Ishikawa (cell line): ENCODE measurements at regions not wholly inside any gene's neighbourhood (a gene's known extent, or its start where the extent isn't known, plus 50 kb on each side); places are given as distances from the start of the nearest gene placed in this dataset.

Experiments used
- CEBPB ChIP-seq: IDR thresholded peaks from 2 replicates; pipeline ENCODE4 v1.6.1; 2012
- CREB1 ChIP-seq: IDR thresholded peaks from 2 replicates; pipeline ENCODE4 v1.6.1; 2012; ENCODE audit warnings: low read depth
- EGR1 ChIP-seq: IDR thresholded peaks from 2 replicates; pipeline ENCODE4 v1.6.1; 2012
- EP300 ChIP-seq: IDR thresholded peaks from 2 replicates; pipeline ENCODE4 v1.6.1; 2012; ENCODE audit warnings: borderline replicate concordance
- FOXM1 ChIP-seq: IDR thresholded peaks from 2 replicates; pipeline ENCODE4 v1.6.1; 2012; ENCODE audit warnings: low read depth, borderline replicate concordance
- NFIC ChIP-seq: IDR thresholded peaks from 2 replicates; pipeline ENCODE4 v1.6.1; 2012
- RAD21 ChIP-seq: IDR thresholded peaks from 2 replicates; pipeline ENCODE4 v1.6.1; 2012; ENCODE audit warnings: low read depth
- TAF1 ChIP-seq: IDR thresholded peaks from 2 replicates; pipeline ENCODE4 v1.6.1; 2012; ENCODE audit warnings: low read depth, mild to moderate bottlenecking
- TCF12 ChIP-seq: IDR thresholded peaks from 2 replicates; pipeline ENCODE4 v1.6.1; 2012; ENCODE audit warnings: low read depth
- TEAD4 ChIP-seq: IDR thresholded peaks from 2 replicates; pipeline ENCODE4 v1.6.1; 2012
- YY1 ChIP-seq: IDR thresholded peaks from 2 replicates; pipeline ENCODE4 v1.6.1; 2012; ENCODE audit warnings: low read depth
- ZBTB7A ChIP-seq: IDR thresholded peaks from 2 replicates; pipeline ENCODE4 v1.6.1; 2012; ENCODE audit warnings: low read depth
- TF ChIP-seq, protein P1 (sequence below): IDR thresholded peaks from 2 replicates; pipeline ENCODE4 v1.6.1; 2012; ENCODE audit warnings: low read depth, mild to moderate bottlenecking
- TF ChIP-seq, protein P2 (sequence below): IDR thresholded peaks from 2 replicates; pipeline ENCODE4 v1.6.1; 2012
- TF ChIP-seq, protein P3 (sequence below): IDR thresholded peaks from 2 replicates; pipeline ENCODE4 v1.6.1; 2012

DNA sequence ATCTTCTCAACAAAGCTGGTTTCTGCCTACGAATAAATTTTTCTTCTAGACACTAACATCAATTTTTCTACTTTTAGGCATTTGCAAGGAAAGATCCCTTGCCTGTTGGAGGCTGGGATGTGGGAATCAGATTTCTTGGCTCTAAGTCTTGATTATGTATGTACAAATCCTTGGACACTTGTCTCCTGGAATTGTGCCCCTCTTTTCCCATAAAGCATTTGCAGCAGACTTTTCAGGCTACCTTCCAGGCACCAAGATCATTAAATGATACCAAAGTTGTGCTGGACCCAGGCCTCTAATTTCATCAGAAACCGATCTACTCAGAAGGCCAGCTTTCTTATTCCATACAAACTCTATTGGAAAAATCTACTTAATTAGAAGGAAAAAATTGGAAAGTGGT is 339.5 kb upstream of the DIPK2B start:
- TF ChIP-seq EP300 (no peak), YY1 (no peak)
- TF ChIP-seq, protein P1, sequence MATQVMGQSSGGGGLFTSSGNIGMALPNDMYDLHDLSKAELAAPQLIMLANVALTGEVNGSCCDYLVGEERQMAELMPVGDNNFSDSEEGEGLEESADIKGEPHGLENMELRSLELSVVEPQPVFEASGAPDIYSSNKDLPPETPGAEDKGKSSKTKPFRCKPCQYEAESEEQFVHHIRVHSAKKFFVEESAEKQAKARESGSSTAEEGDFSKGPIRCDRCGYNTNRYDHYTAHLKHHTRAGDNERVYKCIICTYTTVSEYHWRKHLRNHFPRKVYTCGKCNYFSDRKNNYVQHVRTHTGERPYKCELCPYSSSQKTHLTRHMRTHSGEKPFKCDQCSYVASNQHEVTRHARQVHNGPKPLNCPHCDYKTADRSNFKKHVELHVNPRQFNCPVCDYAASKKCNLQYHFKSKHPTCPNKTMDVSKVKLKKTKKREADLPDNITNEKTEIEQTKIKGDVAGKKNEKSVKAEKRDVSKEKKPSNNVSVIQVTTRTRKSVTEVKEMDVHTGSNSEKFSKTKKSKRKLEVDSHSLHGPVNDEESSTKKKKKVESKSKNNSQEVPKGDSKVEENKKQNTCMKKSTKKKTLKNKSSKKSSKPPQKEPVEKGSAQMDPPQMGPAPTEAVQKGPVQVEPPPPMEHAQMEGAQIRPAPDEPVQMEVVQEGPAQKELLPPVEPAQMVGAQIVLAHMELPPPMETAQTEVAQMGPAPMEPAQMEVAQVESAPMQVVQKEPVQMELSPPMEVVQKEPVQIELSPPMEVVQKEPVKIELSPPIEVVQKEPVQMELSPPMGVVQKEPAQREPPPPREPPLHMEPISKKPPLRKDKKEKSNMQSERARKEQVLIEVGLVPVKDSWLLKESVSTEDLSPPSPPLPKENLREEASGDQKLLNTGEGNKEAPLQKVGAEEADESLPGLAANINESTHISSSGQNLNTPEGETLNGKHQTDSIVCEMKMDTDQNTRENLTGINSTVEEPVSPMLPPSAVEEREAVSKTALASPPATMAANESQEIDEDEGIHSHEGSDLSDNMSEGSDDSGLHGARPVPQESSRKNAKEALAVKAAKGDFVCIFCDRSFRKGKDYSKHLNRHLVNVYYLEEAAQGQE: no peak

GRCh38 chrX:45537936-45538335 is 337.3 kb upstream of the DIPK2B start:
- TF ChIP-seq CREB1 (no peak), RAD21 (no peak), EP300 (no peak), TAF1 (no peak), EGR1 (no peak), CEBPB (no peak), NFIC (no peak), FOXM1 (no peak), TEAD4 (no peak), YY1 (no peak), TCF12 (no peak), ZBTB7A (no peak)
- TF ChIP-seq, protein P2, sequence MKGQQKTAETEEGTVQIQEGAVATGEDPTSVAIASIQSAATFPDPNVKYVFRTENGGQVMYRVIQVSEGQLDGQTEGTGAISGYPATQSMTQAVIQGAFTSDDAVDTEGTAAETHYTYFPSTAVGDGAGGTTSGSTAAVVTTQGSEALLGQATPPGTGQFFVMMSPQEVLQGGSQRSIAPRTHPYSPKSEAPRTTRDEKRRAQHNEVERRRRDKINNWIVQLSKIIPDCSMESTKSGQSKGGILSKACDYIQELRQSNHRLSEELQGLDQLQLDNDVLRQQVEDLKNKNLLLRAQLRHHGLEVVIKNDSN: no peak
- TF ChIP-seq, protein P3, sequence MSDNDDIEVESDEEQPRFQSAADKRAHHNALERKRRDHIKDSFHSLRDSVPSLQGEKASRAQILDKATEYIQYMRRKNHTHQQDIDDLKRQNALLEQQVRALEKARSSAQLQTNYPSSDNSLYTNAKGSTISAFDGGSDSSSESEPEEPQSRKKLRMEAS: no peak
- TF ChIP-seq, protein P1: no peak

- TF ChIP-seq, protein P1: no peak
- no peak for TF ChIP-seq TAF1
- TF ChIP-seq TCF12: no peak
- no peak for TF ChIP-seq ZBTB7A
- TF ChIP-seq EGR1: no peak
- no peak for TF ChIP-seq CEBPB
- no peak for TF ChIP-seq NFIC
- TF ChIP-seq CREB1: no peak
- TF ChIP-seq, protein P2: no peak
- no peak for TF ChIP-seq TEAD4
- no peak for TF ChIP-seq EP300
- TF ChIP-seq, protein P3: no peak
- TF ChIP-seq YY1: no peak
- TF ChIP-seq FOXM1: no peak
- TF ChIP-seq RAD21: no peak
These were observed 327.2 kb upstream of the DIPK2B start for GRCh38 chrX:45527834-45528233.

GRCh38 chrX:45524805-45525204 is 324.1 kb upstream of the DIPK2B start:
- TF ChIP-seq TCF12: peak; percentile 18; the same call in 1 of the 2 replicates
- TF ChIP-seq TEAD4: peak; percentile 59
- TF ChIP-seq CREB1: no peak
- TF ChIP-seq NFIC: peak; percentile 72
- no peak for TF ChIP-seq YY1

- TF ChIP-seq CREB1 (no peak), TEAD4 (peak; percentile 28; the same call in 1 of the 2 replicates), TAF1 (no peak), NFIC (peak; percentile 90), TCF12 (no peak), FOXM1 (no peak), EGR1 (no peak)
- TF ChIP-seq, protein P1: no peak
These were observed 323.6 kb upstream of the DIPK2B start for GRCh38 chrX:45524296-45524695.
